ENCODE measurements at regions not wholly inside any gene's neighbourhood (a gene's known extent, or its start where the extent isn't known, plus 50 kb on each side); places are given as distances from the start of the nearest gene placed in this dataset.
"Not testable (repeated sequence)": the region's sequence is repeated elsewhere in the genome, so short reads cannot be mapped to it uniquely, and the experiment has no call there.

GRCh38 chr22:22061085-22062077 is 78.8 kb upstream of the TOP3B start:
- DNase-seq (ENCODE audit: extremely low read depth in 1 of 2, low read depth in 1 of 2), result no peak

GRCh38 chr22:22060200-22061084 is 77.9 kb upstream of the TOP3B start:
- peak in 1 of 2 donors; percentile 5 for DNase-seq (ENCODE audit: extremely low read depth in 1 of 2, low read depth in 1 of 2)

DNA sequence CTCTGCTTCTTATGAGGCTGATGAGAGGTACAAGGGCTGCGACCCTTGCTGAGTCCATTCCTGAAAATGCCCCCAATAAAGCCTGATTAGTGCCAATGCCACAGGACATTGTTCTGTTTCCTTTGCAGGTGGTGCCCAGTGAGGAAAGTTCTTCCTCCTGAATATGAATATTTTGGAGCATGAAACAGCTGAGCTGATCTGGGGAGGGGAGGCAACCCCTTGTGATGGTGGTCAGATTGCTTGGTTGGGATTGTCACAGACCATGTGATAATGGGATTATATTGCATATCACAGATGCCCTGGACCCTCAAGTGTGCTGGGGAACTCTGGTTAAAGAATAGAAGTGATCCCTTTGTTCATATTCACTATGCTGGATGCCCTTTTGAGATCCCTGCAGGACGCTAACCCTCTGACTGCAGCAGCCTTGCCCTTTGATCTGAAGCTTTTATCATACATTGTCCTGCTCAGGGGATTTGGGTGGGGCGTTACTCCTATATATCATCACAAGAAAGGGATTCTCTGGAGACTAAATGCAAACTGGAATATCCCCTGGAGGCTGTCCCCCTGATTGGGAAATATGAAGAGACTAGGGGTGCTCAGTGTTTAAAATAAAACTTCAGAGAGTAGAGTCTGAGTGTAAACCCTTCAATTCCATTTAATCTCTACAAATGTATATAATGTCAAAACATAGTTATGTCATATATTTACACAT is 76.9 kb upstream of the TOP3B start:
- DNase-seq (ENCODE audit: extremely low read depth in 1 of 2, low read depth in 1 of 2), result no peak

DNA sequence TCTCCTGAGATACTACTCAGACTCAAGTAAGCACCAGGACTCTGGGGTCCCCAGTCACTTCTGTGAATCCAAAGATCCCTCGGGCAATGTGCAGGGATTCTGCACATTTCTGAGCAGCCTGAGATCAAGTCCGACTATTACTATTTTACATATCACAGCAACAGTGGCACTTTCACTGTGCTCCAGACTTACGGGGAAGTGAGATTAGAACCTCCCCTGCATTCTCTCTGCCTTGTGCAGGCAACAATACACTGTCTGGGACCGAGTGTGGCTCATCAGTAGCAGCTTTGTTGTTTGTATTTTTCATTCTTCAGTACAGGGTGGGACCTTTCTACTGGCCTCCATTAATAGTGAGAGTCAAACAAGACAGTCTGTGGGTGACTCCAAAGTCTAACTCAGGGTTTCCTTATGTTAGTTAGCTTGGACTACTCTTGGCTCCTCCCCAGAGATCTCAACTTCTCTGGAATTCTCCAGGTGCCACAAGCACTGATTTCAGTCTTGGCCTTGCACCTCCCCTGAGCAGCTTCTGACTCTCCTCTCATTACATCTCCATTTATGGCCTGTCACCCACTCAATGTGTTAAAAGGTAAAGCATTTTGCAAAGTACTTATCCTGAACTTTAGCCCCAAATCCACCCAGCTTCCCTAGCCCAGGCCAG is 76.2 kb upstream of the TOP3B start:
- DNase-seq (ENCODE audit: extremely low read depth in 1 of 2, low read depth in 1 of 2), result no peak

- no peak for DNase-seq (ENCODE audit: extremely low read depth in 1 of 2, low read depth in 1 of 2)
Measured at GRCh38 chr22:22057617-22058378, 75.2 kb upstream of the TOP3B start.

DNA sequence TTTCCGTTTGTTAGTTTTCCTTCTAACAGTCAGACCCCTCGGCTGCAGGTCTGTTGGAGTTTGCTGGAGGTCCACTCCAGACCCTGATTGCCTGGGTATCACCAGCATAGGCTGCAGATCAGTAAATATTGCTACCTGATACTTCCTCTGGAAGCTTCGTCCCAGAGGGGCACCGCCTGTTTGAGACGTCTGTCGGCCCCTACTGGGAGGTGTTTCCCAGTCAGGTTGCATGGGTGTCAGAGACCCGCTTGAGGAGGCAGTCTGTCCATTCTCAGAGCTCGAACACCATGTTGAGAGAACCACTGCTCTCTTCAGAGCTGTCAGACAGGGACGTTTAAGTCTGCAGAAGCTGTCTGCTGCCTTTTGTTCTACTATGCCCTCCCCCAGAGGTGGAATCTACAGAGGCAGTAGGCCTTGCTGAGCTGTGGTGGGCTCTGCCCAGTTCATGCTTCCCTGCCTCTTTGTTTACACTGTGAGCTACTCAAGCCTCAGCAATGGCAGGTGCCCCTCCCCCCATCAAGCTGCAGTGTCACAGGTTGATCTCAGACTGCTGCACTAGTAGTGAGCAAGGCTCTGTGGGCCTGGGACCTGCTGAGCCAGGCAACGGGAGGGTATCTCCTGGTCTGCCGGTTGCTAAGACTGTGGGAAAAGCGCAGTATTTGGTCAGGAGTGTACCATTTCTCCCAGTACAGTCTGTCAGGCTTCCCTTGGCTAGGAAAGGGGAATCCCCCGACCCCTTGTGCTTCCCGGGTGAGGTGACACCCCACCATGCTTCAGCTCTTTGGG is 74.4 kb upstream of the TOP3B start:
- DNase-seq (ENCODE audit: extremely low read depth in 1 of 2, low read depth in 1 of 2), result not testable (repeated sequence)

DNA sequence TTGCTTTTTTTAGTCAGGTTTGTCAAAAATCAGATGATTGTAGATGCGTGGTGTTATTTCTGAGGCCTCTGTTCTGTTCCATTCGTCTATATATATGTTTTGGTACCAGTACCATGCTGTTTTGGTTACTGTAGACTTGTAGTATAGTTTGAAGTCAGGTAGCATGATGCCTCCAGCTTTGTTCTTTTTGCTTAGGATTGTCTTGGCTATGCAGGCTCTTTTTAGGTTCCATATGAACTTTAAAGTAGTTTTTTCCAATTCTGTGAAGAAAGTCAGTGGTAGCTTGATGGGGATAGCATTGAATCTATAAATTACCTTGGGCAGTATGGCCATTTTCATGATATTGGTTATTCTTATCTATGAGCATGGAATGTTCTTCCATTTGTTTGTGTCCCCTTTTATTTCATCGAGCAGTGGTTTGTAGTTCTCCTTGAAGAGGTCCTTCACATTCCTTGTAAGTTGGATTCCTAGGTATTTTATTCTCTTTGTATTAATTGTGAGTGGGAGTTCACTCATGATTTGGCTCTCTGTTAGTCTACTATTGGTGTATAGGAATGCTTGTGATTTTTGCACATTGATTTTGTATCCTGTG is 70.1 kb upstream of the TOP3B start:
- DNase-seq (ENCODE audit: extremely low read depth in 1 of 2, low read depth in 1 of 2), result not testable (repeated sequence)

DNA sequence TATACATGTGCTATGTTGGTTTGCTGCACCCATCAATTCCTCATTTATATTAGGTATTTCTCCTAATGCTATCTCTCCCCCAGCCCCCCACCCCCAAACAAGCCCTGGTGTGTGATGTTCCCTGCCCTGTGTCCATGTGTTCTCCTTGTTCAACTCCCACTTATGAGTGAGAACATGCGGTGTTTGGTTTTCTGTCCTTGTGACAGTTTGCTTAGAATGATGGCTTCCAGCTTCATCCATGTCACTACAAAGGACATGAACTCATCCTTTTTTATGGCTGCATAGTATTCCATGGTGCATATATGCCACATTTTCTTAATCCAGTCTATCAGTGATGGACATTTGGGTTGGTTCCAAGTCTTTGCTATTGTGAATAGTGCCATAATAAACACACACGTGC is 68.4 kb upstream of the TOP3B start:
- not testable (repeated sequence) for DNase-seq (ENCODE audit: extremely low read depth in 1 of 2, low read depth in 1 of 2)

- DNase-seq (ENCODE audit: extremely low read depth in 1 of 2, low read depth in 1 of 2), result no peak
Measured at GRCh38 chr22:22050141-22050775, 67.7 kb upstream of the TOP3B start.

- no peak for DNase-seq (ENCODE audit: extremely low read depth in 1 of 2, low read depth in 1 of 2)
Measured at GRCh38 chr22:22049684-22050083, 67.1 kb upstream of the TOP3B start.

DNA sequence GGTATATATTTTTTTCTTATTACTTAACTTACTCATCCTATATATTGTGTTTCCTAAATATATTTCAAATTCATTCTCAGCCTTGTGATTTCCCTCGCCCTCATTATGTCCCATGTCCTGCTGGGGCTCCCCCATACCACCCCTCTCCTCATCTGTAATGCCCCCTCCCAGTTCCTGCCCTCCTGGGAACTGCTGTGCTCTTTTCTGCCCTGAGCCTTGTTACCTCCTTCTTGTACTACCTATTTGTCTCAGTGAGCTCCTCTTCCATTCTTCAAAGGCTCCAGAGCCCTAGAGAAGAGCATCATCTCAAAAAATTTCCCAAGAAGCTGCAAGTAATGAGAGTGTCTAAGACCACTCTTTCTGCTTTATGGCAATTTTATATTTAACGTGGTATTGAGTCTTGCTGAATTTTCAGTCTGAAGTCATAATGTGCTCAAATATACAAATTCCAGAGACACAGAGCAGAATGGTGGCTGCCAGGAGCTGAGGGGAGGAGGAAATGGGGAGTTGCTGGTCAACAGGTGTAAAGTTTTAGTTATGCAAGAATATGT is 66.5 kb upstream of the TOP3B start:
- DNase-seq (ENCODE audit: extremely low read depth in 1 of 2, low read depth in 1 of 2), result no peak

GRCh38 chr22:22048318-22048942 is 65.8 kb upstream of the TOP3B start:
- no peak for DNase-seq (ENCODE audit: extremely low read depth in 1 of 2, low read depth in 1 of 2)

- no peak for DNase-seq (ENCODE audit: extremely low read depth in 1 of 2, low read depth in 1 of 2)
Measured at GRCh38 chr22:22047776-22048175, 65.2 kb upstream of the TOP3B start.

DNA sequence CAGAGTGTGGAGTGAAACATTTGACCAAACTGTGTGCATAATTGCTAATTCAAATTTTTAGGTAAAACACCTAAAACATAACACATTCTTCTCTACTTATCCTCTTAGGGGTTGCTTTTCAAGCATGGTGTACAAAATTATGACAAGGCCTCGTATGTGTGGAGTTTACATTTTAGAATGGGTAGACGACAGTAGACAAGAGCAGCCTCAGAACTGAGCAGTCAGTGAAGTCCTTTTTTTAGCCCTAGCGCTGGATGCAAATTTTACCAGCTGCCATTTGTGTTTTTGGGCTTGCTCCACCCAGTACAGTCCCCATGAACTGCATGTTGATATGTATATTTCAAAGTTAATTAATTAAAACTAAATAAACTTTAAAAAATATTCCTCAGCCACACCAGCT is 64.7 kb upstream of the TOP3B start:
- no peak for DNase-seq (ENCODE audit: extremely low read depth in 1 of 2, low read depth in 1 of 2)

GRCh38 chr22:22046370-22046769 is 63.8 kb upstream of the TOP3B start:
- no peak for DNase-seq (ENCODE audit: extremely low read depth in 1 of 2, low read depth in 1 of 2)

DNA sequence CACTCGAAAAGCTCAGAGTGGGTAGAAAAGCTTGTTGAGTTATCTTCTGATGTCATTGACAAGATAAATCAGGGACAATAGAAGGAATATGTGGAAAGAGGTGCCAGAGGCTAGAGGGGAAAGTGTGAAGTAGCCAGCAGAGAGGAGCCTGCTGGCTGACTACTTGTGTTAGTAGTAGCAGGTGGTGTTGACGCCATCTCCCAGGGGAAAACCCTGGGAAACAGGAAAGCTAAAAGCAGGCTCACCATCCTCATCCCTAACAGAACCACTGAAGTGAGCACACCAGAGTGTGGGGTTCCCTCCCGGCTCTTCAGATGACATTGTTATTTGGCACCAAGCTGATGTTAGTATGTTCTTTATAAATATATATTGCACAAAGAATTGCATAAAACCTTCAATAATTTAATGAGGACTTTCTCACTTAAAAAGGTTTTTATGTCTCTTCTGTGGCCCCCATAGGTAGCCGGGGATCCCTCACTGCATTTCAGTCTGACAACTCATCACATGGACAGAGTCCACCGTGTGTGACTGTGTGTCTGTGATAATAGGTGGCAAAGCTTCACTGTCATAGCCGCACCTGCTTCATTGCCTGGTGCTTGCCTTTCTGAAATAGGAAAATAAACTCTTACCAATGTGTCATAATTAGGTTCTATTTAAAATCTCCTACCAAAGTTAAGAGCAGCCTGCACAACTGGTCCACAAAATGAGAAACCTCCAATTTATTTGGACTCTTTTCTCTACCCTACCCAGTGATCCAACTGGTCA is 63.2 kb upstream of the TOP3B start:
- DNase-seq (ENCODE audit: extremely low read depth in 1 of 2, low read depth in 1 of 2), result no peak

DNA sequence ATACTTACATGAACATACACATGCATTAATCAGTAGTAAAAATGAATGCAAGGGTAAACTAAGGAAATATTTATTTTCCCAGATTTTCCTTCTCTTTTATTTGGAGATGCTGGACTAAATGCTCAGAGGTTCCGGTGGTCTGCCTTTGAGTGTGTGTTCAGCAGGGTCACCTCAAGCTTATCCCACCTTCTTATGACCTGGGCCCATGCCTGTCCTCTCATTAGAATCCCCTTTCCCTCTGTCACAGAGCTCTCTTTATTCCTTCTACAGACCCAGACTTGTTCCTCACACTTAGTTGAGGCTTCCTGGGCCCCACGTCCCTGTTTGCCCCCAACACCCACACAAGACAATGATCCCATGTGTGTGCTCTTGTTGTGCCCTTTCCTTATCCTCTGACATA is 61.6 kb upstream of the TOP3B start:
- DNase-seq (ENCODE audit: extremely low read depth in 1 of 2, low read depth in 1 of 2), result no peak
